GM12878 (cell line): ENCODE measurements at regions not wholly inside any gene's neighbourhood (a gene's known extent, or its start where the extent isn't known, plus 50 kb on each side); places are given as distances from the start of the nearest gene placed in this dataset.

ENCODE experiments used
- ATF2 ChIP-seq: IDR thresholded peaks from 2 replicates; pipeline ENCODE4 v1.6.1; 2012; ENCODE audit warnings: low read length, inconsistent platforms
- CHD1 ChIP-seq: IDR thresholded peaks from 2 replicates; pipeline ENCODE4 v1.6.1; 2012; ENCODE audit warnings: low read depth, low read length, improper control_type of control experiment
- CREM ChIP-seq: IDR thresholded peaks from 2 replicates; pipeline ENCODE4 v1.6.1; 2014; ENCODE audit warnings: antibody characterized with exemption, low read depth
- CTCF ChIP-seq, 3 experiments: IDR thresholded peaks in 2 of 3; conservative IDR thresholded peaks in 1 of 3; 2 replicates each; pipeline ENCODE4 v1.5.1; 2011; ENCODE audit warnings: low read depth in 3 of 3, low read length in 3 of 3, mild to moderate bottlenecking in 3 of 3, control low read depth in 2 of 3, moderate library complexity in 2 of 3, inconsistent platforms in 1 of 3, mixed read lengths in 1 of 3; ENCODE audit not compliant: control insufficient read depth in 2 of 3, insufficient read depth in 1 of 3; ENCODE audit errors: extremely low read depth in 1 of 3
- EP300 ChIP-seq, 2 experiments: fragments of 150-350 bp in 1 of 2; IDR thresholded peaks; 2 replicates each; pipeline ENCODE4 v1.6.1; 2011 to 2012; ENCODE audit warnings: low read depth in 2 of 2, low read length in 2 of 2, borderline replicate concordance in 1 of 2, improper control_type of control experiment in 1 of 2, inconsistent platforms in 1 of 2; ENCODE audit not compliant: control insufficient read depth in 1 of 2
- FOXK2 ChIP-seq: fragments of 450-650 bp; IDR thresholded peaks from 2 replicates; pipeline ENCODE4 v1.6.1; 2017; ENCODE audit warnings: mild to moderate bottlenecking, moderate library complexity
- IRF3 ChIP-seq: fragments of 450-650 bp; IDR thresholded peaks from 2 replicates; pipeline ENCODE4 v1.6.1; 2014; ENCODE audit warnings: mild to moderate bottlenecking
- NFIC ChIP-seq: IDR thresholded peaks from 2 replicates; pipeline ENCODE4 v1.6.1; 2012; ENCODE audit warnings: low read depth, mild to moderate bottlenecking, inconsistent platforms, low read length, moderate library complexity
- NFYB ChIP-seq: IDR thresholded peaks from 2 replicates; pipeline ENCODE4 v1.6.1; 2011; ENCODE audit warnings: low read depth, mild to moderate bottlenecking, low read length, improper control_type of control experiment, moderate library complexity; ENCODE audit not compliant: insufficient read depth
- POLR2AphosphoS2 ChIP-seq: IDR thresholded peaks from 2 replicates; pipeline ENCODE4 v1.6.1; 2011; ENCODE audit warnings: low read depth, mild to moderate bottlenecking, low read length, improper control_type of control experiment, moderate library complexity
- POLR2AphosphoS5 ChIP-seq: IDR thresholded peaks from 2 replicates; pipeline ENCODE4 v1.6.1; 2011; ENCODE audit warnings: mild to moderate bottlenecking, low read length, inconsistent platforms
- TAF1 ChIP-seq: IDR thresholded peaks from 2 replicates; pipeline ENCODE4 v1.6.1; 2011; ENCODE audit warnings: mild to moderate bottlenecking, low read depth, low read length, borderline replicate concordance
- ZBTB33 ChIP-seq: fragments of 450-650 bp; IDR thresholded peaks from 2 replicates; pipeline ENCODE4 v1.6.1; 2017; ENCODE audit warnings: mild to moderate bottlenecking
- ZNF687 ChIP-seq: fragments of 450-650 bp; IDR thresholded peaks from 2 replicates; pipeline ENCODE4 v1.6.1; 2017; ENCODE audit warnings: mild to moderate bottlenecking, moderate library complexity

- no peak for TF ChIP-seq ZNF687
- no peak for TF ChIP-seq ATF2
- no peak for TF ChIP-seq NFIC
- no peak for TF ChIP-seq EP300 (IDR thresholded peaks at IDR 0.05; ENCODE audit: borderline replicate concordance in 1 of 2, control insufficient read depth in 1 of 2, low read depth in 2 of 2, low read length in 2 of 2)
- TF ChIP-seq NFYB: no peak
- no peak for TF ChIP-seq ZBTB33
- TF ChIP-seq CTCF (IDR thresholded peaks at IDR 0.05 in 2 of 3, conservative IDR thresholded peaks at IDR 0.05 in 1 of 3; ENCODE audit: control insufficient read depth in 2 of 3, extremely low read depth in 1 of 3, insufficient read depth in 1 of 3, low read depth in 3 of 3, low read length in 3 of 3): no peak
- no peak for TF ChIP-seq TAF1
- no peak for TF ChIP-seq FOXK2
- TF ChIP-seq POLR2AphosphoS5: no peak
- no peak for TF ChIP-seq CREM
- TF ChIP-seq CHD1: no peak
- TF ChIP-seq IRF3: no peak
- TF ChIP-seq POLR2AphosphoS2: no peak
These were observed 461.2 kb upstream of the MGMT start for GRCh38 chr10:129005804-129006203.
